ENCODE measurements at regions not wholly inside any gene's neighbourhood (a gene's known extent, or its start where the extent isn't known, plus 50 kb on each side); places are given as distances from the start of the nearest gene placed in this dataset.
"Not testable (repeated sequence)": the region's sequence is repeated elsewhere in the genome, so short reads cannot be mapped to it uniquely, and the experiment has no call there.

- not testable (repeated sequence) for H3K36me3 ChIP-seq (ENCODE audit: control insufficient read depth in 5 of 5, insufficient read depth in 5 of 5, low read length in 5 of 5); H3K9ac ChIP-seq (ENCODE audit: low read length in 5 of 5); H3K9me3 ChIP-seq (ENCODE audit: control insufficient read depth in 5 of 5, low read length in 5 of 5); H3K27ac ChIP-seq (ENCODE audit: low read depth, low read length); H3K4me3 ChIP-seq (ENCODE audit: low read depth in 1 of 5, low read length in 5 of 5); H3K27me3 ChIP-seq (ENCODE audit: control insufficient read depth in 5 of 5, insufficient read depth in 4 of 5, low read length in 5 of 5); H3K4me1 ChIP-seq (ENCODE audit: control insufficient read depth in 5 of 5, insufficient read depth in 5 of 5, low read length in 5 of 5)
Measured at GRCh38 chr14:105686050-105686449, 159.7 kb downstream of the TMEM121 start.

- not testable (repeated sequence) for H3K4me1 ChIP-seq (ENCODE audit: control insufficient read depth in 5 of 5, insufficient read depth in 5 of 5, low read length in 5 of 5); H3K4me3 ChIP-seq (ENCODE audit: low read depth in 1 of 5, low read length in 5 of 5); H3K9me3 ChIP-seq (ENCODE audit: control insufficient read depth in 5 of 5, low read length in 5 of 5); H3K9ac ChIP-seq (ENCODE audit: low read length in 5 of 5); H3K27me3 ChIP-seq (ENCODE audit: control insufficient read depth in 5 of 5, insufficient read depth in 4 of 5, low read length in 5 of 5); H3K27ac ChIP-seq (ENCODE audit: low read depth, low read length); H3K36me3 ChIP-seq (ENCODE audit: control insufficient read depth in 5 of 5, insufficient read depth in 5 of 5, low read length in 5 of 5)
Measured at GRCh38 chr14:105686462-105687170, 160.2 kb downstream of the TMEM121 start.

GRCh38 chr14:105687171-105688022, 161.0 kb downstream of the TMEM121 start:
- H3K9me3 ChIP-seq (ENCODE audit: control insufficient read depth in 5 of 5, low read length in 5 of 5); H3K27ac ChIP-seq (ENCODE audit: low read depth, low read length); H3K36me3 ChIP-seq (ENCODE audit: control insufficient read depth in 5 of 5, insufficient read depth in 5 of 5, low read length in 5 of 5); H3K9ac ChIP-seq (ENCODE audit: low read length in 5 of 5); H3K27me3 ChIP-seq (ENCODE audit: control insufficient read depth in 5 of 5, insufficient read depth in 4 of 5, low read length in 5 of 5); H3K4me3 ChIP-seq (ENCODE audit: low read depth in 1 of 5, low read length in 5 of 5); H3K4me1 ChIP-seq (ENCODE audit: control insufficient read depth in 5 of 5, insufficient read depth in 5 of 5, low read length in 5 of 5): not testable (repeated sequence)

- H3K36me3 ChIP-seq (ENCODE audit: control insufficient read depth in 5 of 5, insufficient read depth in 5 of 5, low read length in 5 of 5); H3K27ac ChIP-seq (ENCODE audit: low read depth, low read length); H3K9me3 ChIP-seq (ENCODE audit: control insufficient read depth in 5 of 5, low read length in 5 of 5); H3K9ac ChIP-seq (ENCODE audit: low read length in 5 of 5); H3K27me3 ChIP-seq (ENCODE audit: control insufficient read depth in 5 of 5, insufficient read depth in 4 of 5, low read length in 5 of 5); H3K4me3 ChIP-seq (ENCODE audit: low read depth in 1 of 5, low read length in 5 of 5); H3K4me1 ChIP-seq (ENCODE audit: control insufficient read depth in 5 of 5, insufficient read depth in 5 of 5, low read length in 5 of 5): not testable (repeated sequence)
Measured at GRCh38 chr14:105688023-105688351, 161.6 kb downstream of the TMEM121 start.

- not testable (repeated sequence) for H3K27me3 ChIP-seq (ENCODE audit: control insufficient read depth in 5 of 5, insufficient read depth in 4 of 5, low read length in 5 of 5); H3K9ac ChIP-seq (ENCODE audit: low read length in 5 of 5); H3K4me1 ChIP-seq (ENCODE audit: control insufficient read depth in 5 of 5, insufficient read depth in 5 of 5, low read length in 5 of 5); H3K9me3 ChIP-seq (ENCODE audit: control insufficient read depth in 5 of 5, low read length in 5 of 5); H3K27ac ChIP-seq (ENCODE audit: low read depth, low read length); H3K36me3 ChIP-seq (ENCODE audit: control insufficient read depth in 5 of 5, insufficient read depth in 5 of 5, low read length in 5 of 5); H3K4me3 ChIP-seq (ENCODE audit: low read depth in 1 of 5, low read length in 5 of 5)
Measured at GRCh38 chr14:105688664-105689221, 162.4 kb downstream of the TMEM121 start.

- no peaks in the 10 kb centered on the region for H3K36me3 ChIP-seq (ENCODE audit: control insufficient read depth in 5 of 5, insufficient read depth in 5 of 5, low read length in 5 of 5)
- no peak overlapping the region for H3K9ac ChIP-seq (ENCODE audit: low read length in 5 of 5)
Measured at GRCh38 chr14:105689722-105690121, 163.3 kb downstream of the TMEM121 start.

GRCh38 chr14:105690671-105691070, 164.3 kb downstream of the TMEM121 start:
- H3K9ac ChIP-seq (ENCODE audit: low read length in 5 of 5), result no peak overlapping the region
- H3K27me3 ChIP-seq (ENCODE audit: control insufficient read depth in 5 of 5, insufficient read depth in 4 of 5, low read length in 5 of 5), result no peaks in the 10 kb centered on the region
- H3K36me3 ChIP-seq (ENCODE audit: control insufficient read depth in 5 of 5, insufficient read depth in 5 of 5, low read length in 5 of 5), result no peaks in the 10 kb centered on the region
- no peaks in the 10 kb centered on the region for H3K4me1 ChIP-seq (ENCODE audit: control insufficient read depth in 5 of 5, insufficient read depth in 5 of 5, low read length in 5 of 5)
- no peak overlapping the region for H3K4me3 ChIP-seq (ENCODE audit: low read depth in 1 of 5, low read length in 5 of 5)
- no peak overlapping the region for H3K27ac ChIP-seq (ENCODE audit: low read depth, low read length)
- H3K9me3 ChIP-seq (ENCODE audit: control insufficient read depth in 5 of 5, low read length in 5 of 5), result no peaks in the 10 kb centered on the region

More at GRCh38 chr14:105689722-105690121, 163.3 kb downstream of the TMEM121 start:
- Histone ChIP-seq H3K4me3 (ENCODE audit: low read depth in 1 of 5, low read length in 5 of 5) (no peak overlapping the region), H3K27me3 (ENCODE audit: control insufficient read depth in 5 of 5, insufficient read depth in 4 of 5, low read length in 5 of 5) (no peaks in the 10 kb centered on the region), H3K9me3 (ENCODE audit: control insufficient read depth in 5 of 5, low read length in 5 of 5) (no peaks in the 10 kb centered on the region), H3K27ac (ENCODE audit: low read depth, low read length) (no peak overlapping the region), H3K4me1 (ENCODE audit: control insufficient read depth in 5 of 5, insufficient read depth in 5 of 5, low read length in 5 of 5) (no peaks in the 10 kb centered on the region)

GRCh38 chr14:105691321-105692109, 165.1 kb downstream of the TMEM121 start:
- not testable (repeated sequence) for H3K4me1 ChIP-seq (ENCODE audit: control insufficient read depth in 5 of 5, insufficient read depth in 5 of 5, low read length in 5 of 5); H3K4me3 ChIP-seq (ENCODE audit: low read depth in 1 of 5, low read length in 5 of 5); H3K27me3 ChIP-seq (ENCODE audit: control insufficient read depth in 5 of 5, insufficient read depth in 4 of 5, low read length in 5 of 5); H3K36me3 ChIP-seq (ENCODE audit: control insufficient read depth in 5 of 5, insufficient read depth in 5 of 5, low read length in 5 of 5); H3K9ac ChIP-seq (ENCODE audit: low read length in 5 of 5); H3K9me3 ChIP-seq (ENCODE audit: control insufficient read depth in 5 of 5, low read length in 5 of 5); H3K27ac ChIP-seq (ENCODE audit: low read depth, low read length)

- H3K4me1 ChIP-seq (ENCODE audit: control insufficient read depth in 5 of 5, insufficient read depth in 5 of 5, low read length in 5 of 5); H3K36me3 ChIP-seq (ENCODE audit: control insufficient read depth in 5 of 5, insufficient read depth in 5 of 5, low read length in 5 of 5); H3K4me3 ChIP-seq (ENCODE audit: low read depth in 1 of 5, low read length in 5 of 5); H3K27me3 ChIP-seq (ENCODE audit: control insufficient read depth in 5 of 5, insufficient read depth in 4 of 5, low read length in 5 of 5); H3K27ac ChIP-seq (ENCODE audit: low read depth, low read length); H3K9me3 ChIP-seq (ENCODE audit: control insufficient read depth in 5 of 5, low read length in 5 of 5); H3K9ac ChIP-seq (ENCODE audit: low read length in 5 of 5): not testable (repeated sequence)
Measured at GRCh38 chr14:105692110-105692685, 165.8 kb downstream of the TMEM121 start.
